ENCODE measurements at regions not wholly inside any gene's neighbourhood (a gene's known extent, or its start where the extent isn't known, plus 50 kb on each side); places are given as distances from the start of the nearest gene placed in this dataset.

GRCh38 chr10:130781206-130781605 is 530.3 kb downstream of the TCERG1L start:
- DNase-seq (ENCODE audit: low read depth in 2 of 2, low spot score in 1 of 2), result no peak

GRCh38 chr10:130781623-130782022 is 529.9 kb downstream of the TCERG1L start:
- no peak for DNase-seq (ENCODE audit: low read depth in 2 of 2, low spot score in 1 of 2)

DNA sequence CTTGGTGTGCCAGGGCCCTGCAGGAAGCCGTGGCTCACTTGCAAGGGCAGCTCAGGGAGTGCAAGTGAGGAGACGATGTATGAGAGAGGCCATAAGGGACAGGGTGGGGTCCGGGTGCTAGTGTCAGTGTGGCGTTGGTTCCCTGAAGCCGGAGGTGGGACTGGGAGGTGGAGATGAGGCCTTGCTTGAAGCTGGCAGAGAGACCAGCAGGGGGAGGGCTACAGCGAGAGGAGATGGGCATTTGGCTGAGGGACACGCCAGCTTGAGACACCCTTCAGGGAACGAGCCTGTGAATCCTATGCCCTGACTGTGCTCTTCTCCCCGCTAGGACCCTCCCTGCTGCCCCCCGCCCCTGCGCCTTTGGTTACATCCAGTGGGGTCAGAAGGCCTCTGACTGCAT is 529.1 kb downstream of the TCERG1L start:
- DNase-seq (ENCODE audit: low read depth in 2 of 2, low spot score in 1 of 2), result no peak

GRCh38 chr10:130784326-130784725 is 527.2 kb downstream of the TCERG1L start:
- DNase-seq (ENCODE audit: low read depth in 2 of 2, low spot score in 1 of 2), result no peak

DNA sequence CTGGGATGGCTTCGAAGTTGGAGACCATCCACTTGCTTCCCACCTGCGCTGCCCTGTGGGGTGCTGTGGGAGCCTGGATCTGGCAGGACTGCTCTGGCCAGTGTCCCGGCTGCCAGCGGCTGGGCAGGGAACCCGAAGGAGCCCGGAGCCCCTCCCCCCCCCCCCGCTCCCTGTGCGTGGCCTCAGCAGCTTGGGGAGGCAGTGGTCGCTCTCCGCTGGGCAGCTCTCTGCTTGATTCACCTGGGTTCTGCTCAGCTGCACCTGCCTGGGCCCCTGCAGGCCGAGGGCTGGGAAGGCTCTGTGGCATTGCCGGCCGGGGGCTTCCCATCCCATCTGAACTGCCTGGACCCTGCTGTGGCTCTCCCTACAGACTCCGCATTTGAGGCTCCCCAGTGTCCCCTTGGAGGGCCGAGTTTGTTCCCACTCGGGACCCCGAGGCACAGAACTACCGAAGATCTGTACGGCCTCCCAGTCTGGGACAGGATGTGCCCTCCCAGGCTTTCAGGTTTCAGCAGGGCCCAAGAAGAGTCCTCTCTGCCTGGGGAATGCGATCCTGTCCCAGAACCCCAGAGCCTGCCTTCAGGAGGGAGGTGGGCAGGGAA is 525.1 kb downstream of the TCERG1L start:
- no peak for DNase-seq (ENCODE audit: low read depth in 2 of 2, low spot score in 1 of 2)

DNA sequence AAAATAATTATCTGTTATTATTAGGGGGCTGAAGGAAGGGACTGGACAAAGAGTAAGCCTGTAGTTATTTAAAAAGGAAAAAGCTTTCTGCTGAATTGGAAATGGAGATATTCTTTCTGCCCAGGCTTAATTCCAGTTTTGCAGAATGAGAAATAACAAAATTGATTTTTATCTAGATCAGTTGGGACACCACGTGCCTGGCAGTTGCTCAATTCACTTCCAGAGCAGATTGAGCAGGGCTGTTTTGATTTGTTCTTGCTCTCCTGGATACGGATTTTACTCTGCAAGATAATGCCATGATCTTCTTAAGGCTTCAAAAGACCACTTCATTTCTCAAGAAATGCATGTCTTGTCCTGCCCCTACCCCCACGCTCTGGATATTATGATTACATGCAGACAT is 524.3 kb downstream of the TCERG1L start:
- no peak for DNase-seq (ENCODE audit: low read depth in 2 of 2, low spot score in 1 of 2)

GRCh38 chr10:130787821-130788220 is 523.7 kb downstream of the TCERG1L start:
- DNase-seq (ENCODE audit: low read depth in 2 of 2, low spot score in 1 of 2), result no peak

DNA sequence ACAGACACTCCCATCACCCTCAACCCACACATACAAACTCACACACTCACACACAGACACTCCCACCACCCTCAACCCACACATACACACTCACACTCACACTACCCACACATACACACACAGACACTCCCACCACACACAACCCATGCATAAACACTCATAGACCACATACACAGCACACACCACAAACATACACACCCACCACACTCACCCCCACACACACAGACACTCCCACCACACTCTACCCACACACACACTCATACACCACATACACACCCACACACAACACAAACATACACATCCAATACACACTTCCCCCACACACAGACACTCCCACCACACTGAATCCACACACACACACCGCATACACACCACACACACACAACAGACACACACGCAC is 521.2 kb downstream of the TCERG1L start:
- DNase-seq (ENCODE audit: low read depth in 2 of 2, low spot score in 1 of 2), result no peak

DNA sequence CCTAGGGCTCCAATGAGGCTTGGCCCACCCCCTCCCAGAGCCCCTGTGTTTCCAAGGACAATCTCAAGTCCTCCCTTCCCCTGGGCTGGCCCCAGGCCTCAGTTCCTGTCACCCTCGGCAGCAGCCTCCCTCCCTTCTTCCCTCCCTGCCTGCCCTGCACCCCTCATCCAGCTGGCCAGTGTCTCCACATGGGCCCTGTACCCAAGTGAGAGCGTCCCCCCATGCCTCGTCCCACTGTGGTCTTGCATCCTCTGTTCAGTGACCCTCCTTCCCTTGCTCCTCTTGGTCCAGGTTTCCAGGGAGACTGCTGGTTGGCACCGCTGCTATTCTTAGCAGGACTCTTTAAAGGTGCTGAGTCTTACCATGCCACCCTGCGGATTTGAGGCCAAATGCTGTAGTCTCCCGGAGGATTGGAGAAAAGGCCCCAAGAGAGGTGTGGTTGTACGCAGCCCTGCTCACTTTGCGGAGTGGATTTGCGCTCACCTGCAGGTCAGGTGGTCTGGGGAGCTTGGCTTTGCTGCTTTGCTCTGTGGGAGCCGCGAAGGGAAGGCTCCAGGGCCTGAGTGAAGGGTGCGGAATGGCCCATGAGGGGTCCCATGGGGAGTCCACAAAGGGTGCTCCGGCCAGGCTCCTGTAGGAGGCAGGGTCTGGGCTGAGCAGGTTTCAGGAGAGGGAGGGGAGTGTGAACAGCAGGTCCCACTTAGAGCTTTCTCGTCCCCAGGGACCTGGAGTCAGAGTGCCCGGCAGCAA is 519.2 kb downstream of the TCERG1L start:
- DNase-seq (ENCODE audit: low read depth in 2 of 2, low spot score in 1 of 2), result no peak

DNA sequence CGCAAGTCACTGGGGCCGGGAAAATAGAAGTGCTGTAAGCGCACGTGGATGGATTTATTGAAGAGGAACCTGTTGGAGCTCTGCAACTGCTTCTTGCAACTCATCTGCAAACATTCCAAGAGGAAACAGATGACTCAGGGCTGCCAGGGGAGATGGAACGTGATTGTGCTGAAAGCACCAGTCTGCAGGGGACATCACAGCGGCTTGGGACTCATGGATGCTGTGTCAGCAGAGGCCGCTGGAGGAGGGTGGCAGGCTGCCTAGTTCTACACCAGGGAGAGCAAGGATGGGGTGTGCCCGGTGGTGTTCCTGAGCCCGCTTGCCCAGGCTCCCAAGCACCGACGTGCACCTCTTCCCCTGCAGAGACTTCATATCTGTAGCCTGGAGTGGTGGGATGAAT is 515.7 kb downstream of the TCERG1L start:
- DNase-seq (ENCODE audit: low read depth in 2 of 2, low spot score in 1 of 2), result no peak

- no peak for DNase-seq (ENCODE audit: low read depth in 2 of 2, low spot score in 1 of 2)
These were observed 512.0 kb downstream of the TCERG1L start for GRCh38 chr10:130799532-130799931.

DNA sequence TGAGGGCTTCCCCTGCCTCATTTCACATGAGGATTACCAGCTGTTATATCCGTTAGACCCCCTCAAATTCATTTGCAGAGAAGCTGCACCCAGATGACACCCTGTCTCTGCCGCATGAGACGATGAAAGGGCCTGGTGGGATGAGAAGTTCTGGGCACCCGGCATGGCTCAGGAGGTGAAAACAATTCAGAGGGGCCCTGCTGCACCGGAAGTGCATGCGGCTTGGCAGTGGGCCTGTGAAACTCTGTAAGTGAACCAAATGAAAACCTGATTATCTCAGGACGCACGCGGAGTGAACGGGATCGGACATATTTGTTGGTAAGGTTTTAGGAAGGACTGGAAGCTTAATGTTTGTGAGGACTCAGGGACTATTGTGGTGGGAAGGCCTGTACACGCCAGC is 511.2 kb downstream of the TCERG1L start:
- DNase-seq (ENCODE audit: low read depth in 2 of 2, low spot score in 1 of 2), result no peak

- DNase-seq (ENCODE audit: low read depth in 2 of 2, low spot score in 1 of 2), result no peak
These were observed 510.2 kb downstream of the TCERG1L start for GRCh38 chr10:130801276-130801675.

GRCh38 chr10:130801784-130802183 is 509.7 kb downstream of the TCERG1L start:
- no peak for DNase-seq (ENCODE audit: low read depth in 2 of 2, low spot score in 1 of 2)

- DNase-seq (ENCODE audit: low read depth in 2 of 2, low spot score in 1 of 2), result no peak
These were observed 509.2 kb downstream of the TCERG1L start for GRCh38 chr10:130802301-130802700.

GRCh38 chr10:130804281-130804680 is 507.2 kb downstream of the TCERG1L start:
- DNase-seq (ENCODE audit: low read depth in 2 of 2, low spot score in 1 of 2), result no peak

GRCh38 chr10:130804778-130805634 is 506.5 kb downstream of the TCERG1L start:
- no peak for DNase-seq (ENCODE audit: low read depth in 2 of 2, low spot score in 1 of 2)

- no peak for DNase-seq (ENCODE audit: low read depth in 2 of 2, low spot score in 1 of 2)
These were observed 505.9 kb downstream of the TCERG1L start for GRCh38 chr10:130805635-130806030.

DNA sequence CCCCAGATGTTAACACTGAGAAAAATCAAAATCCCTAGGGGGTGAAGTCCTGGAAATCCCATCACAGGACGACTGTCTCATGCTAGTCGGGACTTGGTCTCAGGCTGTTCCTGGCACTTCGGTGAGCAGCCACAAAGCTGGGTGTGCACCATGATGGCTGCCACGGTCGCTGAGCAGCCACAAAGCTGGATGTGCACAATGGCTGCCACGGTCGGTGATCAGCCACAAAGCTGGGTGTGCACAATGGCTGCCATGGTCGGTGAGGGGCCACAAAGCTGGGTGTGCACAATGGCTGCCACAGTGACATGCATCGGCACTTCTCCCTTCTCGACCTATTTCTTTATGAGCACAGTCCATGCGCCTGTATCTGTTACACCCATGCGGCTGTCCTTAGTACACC is 505.1 kb downstream of the TCERG1L start:
- no peak for DNase-seq (ENCODE audit: low read depth in 2 of 2, low spot score in 1 of 2)

- DNase-seq (ENCODE audit: low read depth in 2 of 2, low spot score in 1 of 2), result no peak
These were observed 504.4 kb downstream of the TCERG1L start for GRCh38 chr10:130807096-130807495.

- no peak for DNase-seq (ENCODE audit: low read depth in 2 of 2, low spot score in 1 of 2)
These were observed 503.8 kb downstream of the TCERG1L start for GRCh38 chr10:130807721-130808120.

DNA sequence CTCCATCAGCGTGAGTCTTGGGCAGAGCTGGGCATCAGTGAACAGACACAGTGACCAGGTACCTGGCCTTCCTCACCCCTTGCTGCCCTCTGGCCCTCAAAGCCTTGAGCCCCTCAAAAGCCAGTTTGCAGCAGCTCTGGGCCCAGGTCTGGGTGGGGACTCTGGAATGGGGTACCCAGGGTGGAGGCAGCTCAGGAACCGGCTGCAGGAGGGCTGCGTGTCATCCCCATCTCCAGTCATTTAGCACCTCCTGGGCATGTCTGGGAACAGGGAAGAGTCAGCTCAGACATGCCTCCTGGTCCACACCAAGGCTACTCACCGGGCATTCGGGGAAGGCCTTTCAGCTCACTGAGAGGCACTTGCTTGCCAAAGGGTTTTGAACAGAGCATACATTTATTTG is 503.3 kb downstream of the TCERG1L start:
- no peak for DNase-seq (ENCODE audit: low read depth in 2 of 2, low spot score in 1 of 2)
